ENCODE measurements at regions not wholly inside any gene's neighbourhood (a gene's known extent, or its start where the extent isn't known, plus 50 kb on each side); places are given as distances from the start of the nearest gene placed in this dataset.

- no peaks in the 10 kb centered on the region for H3K36me3 Mint-ChIP-seq (ENCODE audit: low read depth)
- H3K9me3 Mint-ChIP-seq (ENCODE audit: low read depth): no peaks in the 10 kb centered on the region
- no peaks in the 10 kb centered on the region for H3K4me1 Mint-ChIP-seq
- H3K4me3 Mint-ChIP-seq: no peak overlapping the region
- DNase-seq (no peak), ATAC-seq (no peak)
- H3K27ac Mint-ChIP-seq: no peak overlapping the region
- ChIA-PET POLR2A (no interaction called here), CTCF (interaction anchor here (0.7 kb wide), 1 partner anchor 58 kb away, joined by 3 read pairs; no protein-coding TSS in a partner anchor)
- intact Hi-C loops (cut with DNase I, micrococcal nuclease): no loop called here
- H3K27me3 Mint-ChIP-seq: no peaks in the 10 kb centered on the region
Measured at GRCh38 chr3:34864011-34864410, 775.3 kb upstream of the ARPP21 start.

DNA sequence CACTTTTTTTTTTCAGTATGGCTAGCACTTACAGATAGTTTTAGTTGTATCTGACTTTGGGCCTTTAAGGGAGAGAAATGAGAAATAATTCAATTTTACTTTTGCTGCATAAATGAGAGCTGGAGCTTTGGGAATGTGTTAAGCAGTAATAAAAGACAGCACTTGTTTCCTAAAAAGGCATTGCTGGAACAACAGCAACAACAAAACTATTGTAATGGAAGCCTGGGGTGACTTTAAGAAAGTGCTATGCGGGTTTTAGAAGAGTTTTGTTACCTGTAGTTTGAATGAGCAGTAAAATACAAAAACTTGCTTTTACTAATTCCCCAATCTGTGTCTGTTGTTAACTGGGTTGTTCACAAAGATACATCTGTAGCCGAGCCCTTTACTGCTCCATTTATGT, 774.0 kb upstream of the ARPP21 start:
- ATAC-seq (no peak), DNase-seq (no peak)
- Mint-ChIP-seq H3K27me3 (no peaks in the 10 kb centered on the region), H3K36me3 (ENCODE audit: low read depth) (no peaks in the 10 kb centered on the region), H3K4me3 (no peak overlapping the region), H3K4me1 (no peaks in the 10 kb centered on the region), H3K9me3 (ENCODE audit: low read depth) (no peaks in the 10 kb centered on the region), H3K27ac (no peak overlapping the region)
- intact Hi-C loops (cut with DNase I, micrococcal nuclease): no loop called here
- ChIA-PET CTCF (no interaction called here), POLR2A (no interaction called here)

GRCh38 chr3:34868935-34869334, 770.4 kb upstream of the ARPP21 start:
- no peaks in the 10 kb centered on the region for H3K9me3 Mint-ChIP-seq (ENCODE audit: low read depth)
- H3K36me3 Mint-ChIP-seq (ENCODE audit: low read depth): no peaks in the 10 kb centered on the region

GRCh38 chr3:34869696-34870095, 769.6 kb upstream of the ARPP21 start:
- H3K9me3 Mint-ChIP-seq (ENCODE audit: low read depth): no peaks in the 10 kb centered on the region
- DNase-seq (no peak), ATAC-seq (no peak)
- ChIA-PET CTCF (interaction anchor here (0.8 kb wide), 1 partner anchor 923 kb away, joined by 3 read pairs; no protein-coding TSS in a partner anchor), POLR2A (no interaction called here)
- H3K27ac Mint-ChIP-seq: no peak overlapping the region
- H3K4me1 Mint-ChIP-seq: no peaks in the 10 kb centered on the region
- no peak overlapping the region for H3K4me3 Mint-ChIP-seq
- no peaks in the 10 kb centered on the region for H3K36me3 Mint-ChIP-seq (ENCODE audit: low read depth)
- no peaks in the 10 kb centered on the region for H3K27me3 Mint-ChIP-seq
- intact Hi-C loops (cut with DNase I, micrococcal nuclease): no loop called here

More at GRCh38 chr3:34868935-34869334, 770.4 kb upstream of the ARPP21 start:
- H3K27ac Mint-ChIP-seq: no peak overlapping the region
- no peak for ATAC-seq
- intact Hi-C loops (cut with DNase I, micrococcal nuclease): no loop called here
- CTCF ChIA-PET: interaction anchor here (0.8 kb wide), 1 partner anchor 923 kb away, joined by 3 read pairs; no protein-coding TSS in a partner anchor
- POLR2A ChIA-PET: no interaction called here
- no peak overlapping the region for H3K4me3 Mint-ChIP-seq
- no peaks in the 10 kb centered on the region for H3K4me1 Mint-ChIP-seq
- no peaks in the 10 kb centered on the region for H3K27me3 Mint-ChIP-seq
- DNase-seq: no peak

GRCh38 chr3:34872406-34872805, 766.9 kb upstream of the ARPP21 start:
- Mint-ChIP-seq H3K4me3 (no peak overlapping the region), H3K4me1 (no peaks in the 10 kb centered on the region), H3K9me3 (ENCODE audit: low read depth) (no peaks in the 10 kb centered on the region), H3K27ac (no peak overlapping the region), H3K36me3 (ENCODE audit: low read depth) (no peaks in the 10 kb centered on the region), H3K27me3 (peaks cover 2% of the 10 kb centered on the region)
- ATAC-seq (no peak), DNase-seq (no peak)
- POLR2A ChIA-PET: no interaction called here
- CTCF ChIA-PET: interaction anchor here (0.7 kb wide), 1 partner anchor 348 kb away, joined by 4 read pairs; no protein-coding TSS in a partner anchor
- intact Hi-C loops (cut with DNase I, micrococcal nuclease): no loop called here

DNA sequence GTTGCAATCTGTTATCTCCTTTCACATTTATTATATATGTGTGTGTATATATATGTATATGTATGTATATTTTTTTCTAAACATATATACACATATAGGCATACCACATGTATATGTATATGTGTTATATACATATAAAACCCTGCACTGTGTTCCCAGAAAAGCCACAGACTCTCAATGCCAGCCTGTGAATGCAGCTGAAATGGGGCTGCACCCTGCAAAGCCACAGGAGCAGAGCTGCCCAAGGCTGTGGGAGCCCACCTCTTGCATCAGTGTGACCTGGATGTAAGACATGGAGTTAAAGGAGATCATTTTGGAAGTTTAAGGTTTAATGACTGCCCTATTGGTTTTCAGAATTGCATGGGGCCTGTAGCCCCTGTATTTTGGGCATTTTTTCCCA, 762.3 kb upstream of the ARPP21 start:
- peaks cover 2% of the 10 kb centered on the region for H3K27me3 Mint-ChIP-seq

GRCh38 chr3:34878488-34878887, 760.8 kb upstream of the ARPP21 start:
- no peak overlapping the region for H3K4me3 Mint-ChIP-seq
- H3K36me3 Mint-ChIP-seq (ENCODE audit: low read depth): no peaks in the 10 kb centered on the region
- H3K4me1 Mint-ChIP-seq: no peaks in the 10 kb centered on the region
- intact Hi-C loops (cut with DNase I, micrococcal nuclease): no loop called here
- no peak for DNase-seq
- no peak for ATAC-seq
- H3K27me3 Mint-ChIP-seq: peaks cover 2% of the 10 kb centered on the region
- ChIA-PET POLR2A (no interaction called here), CTCF (no interaction called here)
- H3K27ac Mint-ChIP-seq: no peak overlapping the region
- H3K9me3 Mint-ChIP-seq (ENCODE audit: low read depth): no peaks in the 10 kb centered on the region

More for the DNA sequence above, 762.3 kb upstream of the ARPP21 start:
- intact Hi-C loops (cut with DNase I, micrococcal nuclease): no loop called here
- Mint-ChIP-seq H3K9me3 (ENCODE audit: low read depth) (no peaks in the 10 kb centered on the region), H3K4me3 (no peak overlapping the region), H3K36me3 (ENCODE audit: low read depth) (no peaks in the 10 kb centered on the region), H3K4me1 (no peaks in the 10 kb centered on the region), H3K27ac (no peak overlapping the region)
- ATAC-seq: no peak
- no peak for DNase-seq
- CTCF ChIA-PET: no interaction called here
- POLR2A ChIA-PET: no interaction called here

DNA sequence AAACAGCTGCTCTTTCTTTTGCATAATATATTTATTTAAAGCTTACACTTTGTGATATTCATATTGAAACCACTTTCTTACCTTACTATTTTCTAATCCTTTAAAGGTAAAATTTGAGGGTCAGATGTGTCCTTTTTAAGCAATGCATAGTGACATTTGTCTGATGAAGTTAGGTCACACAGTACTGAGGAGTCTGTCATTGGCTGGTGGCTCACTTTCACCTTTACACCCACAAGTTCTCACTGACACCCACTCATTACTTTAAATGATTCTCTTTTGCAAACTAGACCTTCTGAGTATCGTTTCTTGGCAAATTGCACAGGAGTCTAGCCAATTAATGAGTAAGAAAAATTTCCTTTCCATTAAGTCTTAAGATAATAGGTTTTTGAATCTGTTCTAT, 758.3 kb upstream of the ARPP21 start:
- peaks cover 1% of the 10 kb centered on the region for H3K27me3 Mint-ChIP-seq
- no peaks in the 10 kb centered on the region for H3K36me3 Mint-ChIP-seq (ENCODE audit: low read depth)
- intact Hi-C loops (cut with DNase I, micrococcal nuclease): loop anchor here in 1 of 2 experiments (10.0 kb wide), 1 partner anchor 774 kb away; no protein-coding TSS in a partner anchor
- no peaks in the 10 kb centered on the region for H3K4me1 Mint-ChIP-seq
- ATAC-seq (no peak), DNase-seq (no peak)
- ChIA-PET POLR2A (no interaction called here), CTCF (no interaction called here)
- H3K4me3 Mint-ChIP-seq: no peak overlapping the region
- no peaks in the 10 kb centered on the region for H3K9me3 Mint-ChIP-seq (ENCODE audit: low read depth)
- H3K27ac Mint-ChIP-seq: no peak overlapping the region

DNA sequence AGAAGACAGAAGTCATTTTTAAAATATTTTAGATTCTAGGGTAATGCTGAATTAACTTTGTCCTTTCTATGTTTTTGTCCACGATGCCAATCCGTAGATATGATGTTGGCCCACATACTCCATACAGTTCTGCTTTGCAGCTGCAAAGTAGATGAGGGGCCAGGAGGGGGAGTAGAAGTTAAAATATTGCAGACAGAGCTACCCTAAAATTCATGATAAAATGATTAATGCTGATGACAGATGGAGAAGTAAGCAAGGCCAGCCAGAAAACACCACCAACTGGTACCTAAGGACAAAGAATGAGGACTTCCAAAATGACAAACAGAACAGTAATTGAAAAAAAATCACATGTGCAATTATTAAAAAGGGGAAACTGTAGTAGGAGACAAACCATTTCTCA, 756.6 kb upstream of the ARPP21 start:
- intact Hi-C loops (cut with DNase I, micrococcal nuclease): loop anchor here in 1 of 2 experiments (10.0 kb wide), 1 partner anchor 772 kb away; no protein-coding TSS in a partner anchor
- no peaks in the 10 kb centered on the region for H3K9me3 Mint-ChIP-seq (ENCODE audit: low read depth)
- H3K27ac Mint-ChIP-seq: no peak overlapping the region
- POLR2A ChIA-PET: no interaction called here
- CTCF ChIA-PET: interaction anchor here (0.5 kb wide), 1 partner anchor 1961 kb away, joined by 4 read pairs; no protein-coding TSS in a partner anchor
- no peaks in the 10 kb centered on the region for H3K4me1 Mint-ChIP-seq
- DNase-seq (no peak), ATAC-seq (no peak)
- H3K36me3 Mint-ChIP-seq (ENCODE audit: low read depth): no peaks in the 10 kb centered on the region
- H3K4me3 Mint-ChIP-seq: no peak overlapping the region
- H3K27me3 Mint-ChIP-seq: no peaks in the 10 kb centered on the region

- no peaks in the 10 kb centered on the region for H3K9me3 Mint-ChIP-seq (ENCODE audit: low read depth)
- H3K27ac Mint-ChIP-seq: no peak overlapping the region
- no peaks in the 10 kb centered on the region for H3K36me3 Mint-ChIP-seq (ENCODE audit: low read depth)
- ATAC-seq: no peak
- H3K4me1 Mint-ChIP-seq: no peaks in the 10 kb centered on the region
- CTCF ChIA-PET: no interaction called here
- POLR2A ChIA-PET: no interaction called here
- no peak for DNase-seq
- intact Hi-C loops (cut with DNase I, micrococcal nuclease): loop anchor here in 1 of 2 experiments (10.0 kb wide), 1 partner anchor 771 kb away; no protein-coding TSS in a partner anchor
- no peaks in the 10 kb centered on the region for H3K27me3 Mint-ChIP-seq
- H3K4me3 Mint-ChIP-seq: no peak overlapping the region
Measured at GRCh38 chr3:34884007-34884406, 755.3 kb upstream of the ARPP21 start.

GRCh38 chr3:34886443-34886842, 752.9 kb upstream of the ARPP21 start:
- DNase-seq: no peak
- no peak overlapping the region for H3K27ac Mint-ChIP-seq
- POLR2A ChIA-PET: no interaction called here
- CTCF ChIA-PET: no interaction called here
- no peaks in the 10 kb centered on the region for H3K36me3 Mint-ChIP-seq (ENCODE audit: low read depth)
- H3K27me3 Mint-ChIP-seq: no peaks in the 10 kb centered on the region
- no peaks in the 10 kb centered on the region for H3K4me1 Mint-ChIP-seq
- H3K4me3 Mint-ChIP-seq: no peak overlapping the region
- peaks cover 1% of the 10 kb centered on the region for H3K9me3 Mint-ChIP-seq (ENCODE audit: low read depth)
- intact Hi-C loops (cut with DNase I, micrococcal nuclease): loop anchor here in 1 of 2 experiments (10.0 kb wide), 1 partner anchor 768 kb away; no protein-coding TSS in a partner anchor
- ATAC-seq: no peak

DNA sequence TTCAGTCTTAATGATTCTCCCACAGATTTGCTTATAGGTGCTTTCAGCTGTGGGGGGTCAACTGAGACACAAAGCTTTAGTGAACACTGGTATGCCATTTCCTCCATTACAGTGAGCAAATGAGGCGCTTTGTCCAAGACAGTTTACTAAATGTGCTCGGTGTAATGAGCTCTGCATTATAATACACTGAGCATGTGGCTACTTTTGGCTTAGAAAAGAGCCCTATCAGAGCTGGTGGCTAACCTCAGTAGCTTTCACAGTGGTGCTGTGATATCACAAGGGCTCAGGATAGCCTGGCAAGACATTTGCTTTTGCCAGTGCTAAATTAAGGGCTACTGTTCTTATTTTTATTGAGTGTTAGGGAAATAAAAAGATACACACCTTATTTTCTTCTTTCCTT, 749.7 kb upstream of the ARPP21 start:
- Mint-ChIP-seq H3K9me3 (ENCODE audit: low read depth) (peaks cover 1% of the 10 kb centered on the region), H3K27me3 (no peaks in the 10 kb centered on the region), H3K36me3 (ENCODE audit: low read depth) (no peaks in the 10 kb centered on the region), H3K27ac (no peak overlapping the region), H3K4me1 (no peaks in the 10 kb centered on the region), H3K4me3 (no peak overlapping the region)
- ChIA-PET CTCF (no interaction called here), POLR2A (no interaction called here)
- intact Hi-C loops (cut with DNase I, micrococcal nuclease): loop anchor here in 1 of 2 experiments (10.0 kb wide), 1 partner anchor 765 kb away; no protein-coding TSS in a partner anchor
- DNase-seq: no peak
- ATAC-seq: no peak

DNA sequence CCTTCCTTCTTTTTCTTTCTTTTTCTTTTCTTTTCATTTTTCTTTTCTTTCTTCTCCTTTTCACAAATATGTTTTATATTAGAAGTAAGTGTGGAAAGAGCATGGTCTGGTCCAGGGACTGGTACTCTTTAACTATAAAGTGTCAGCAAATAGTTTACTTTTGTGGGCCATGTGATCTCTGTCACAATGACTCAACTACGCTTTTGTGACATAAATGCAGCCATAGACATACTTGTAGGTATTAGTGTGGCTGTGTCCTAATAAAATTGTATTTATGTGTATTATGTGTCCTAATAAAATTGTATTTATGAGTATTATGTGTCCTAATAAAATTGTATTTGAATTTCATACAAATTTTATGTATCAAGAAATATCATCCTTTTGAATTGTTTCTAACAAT, 749.1 kb upstream of the ARPP21 start:
- intact Hi-C loops (cut with DNase I, micrococcal nuclease): no loop called here
- no peak overlapping the region for H3K4me3 Mint-ChIP-seq
- ATAC-seq: no peak
- CTCF ChIA-PET: no interaction called here
- POLR2A ChIA-PET: no interaction called here
- no peaks in the 10 kb centered on the region for H3K36me3 Mint-ChIP-seq (ENCODE audit: low read depth)
- H3K27me3 Mint-ChIP-seq: no peaks in the 10 kb centered on the region
- peaks cover 1% of the 10 kb centered on the region for H3K9me3 Mint-ChIP-seq (ENCODE audit: low read depth)
- DNase-seq: no peak
- H3K27ac Mint-ChIP-seq: no peak overlapping the region
- no peaks in the 10 kb centered on the region for H3K4me1 Mint-ChIP-seq
